ENCODE measurements at regions not wholly inside any gene's neighbourhood (a gene's known extent, or its start where the extent isn't known, plus 50 kb on each side); places are given as distances from the start of the nearest gene placed in this dataset.

DNA sequence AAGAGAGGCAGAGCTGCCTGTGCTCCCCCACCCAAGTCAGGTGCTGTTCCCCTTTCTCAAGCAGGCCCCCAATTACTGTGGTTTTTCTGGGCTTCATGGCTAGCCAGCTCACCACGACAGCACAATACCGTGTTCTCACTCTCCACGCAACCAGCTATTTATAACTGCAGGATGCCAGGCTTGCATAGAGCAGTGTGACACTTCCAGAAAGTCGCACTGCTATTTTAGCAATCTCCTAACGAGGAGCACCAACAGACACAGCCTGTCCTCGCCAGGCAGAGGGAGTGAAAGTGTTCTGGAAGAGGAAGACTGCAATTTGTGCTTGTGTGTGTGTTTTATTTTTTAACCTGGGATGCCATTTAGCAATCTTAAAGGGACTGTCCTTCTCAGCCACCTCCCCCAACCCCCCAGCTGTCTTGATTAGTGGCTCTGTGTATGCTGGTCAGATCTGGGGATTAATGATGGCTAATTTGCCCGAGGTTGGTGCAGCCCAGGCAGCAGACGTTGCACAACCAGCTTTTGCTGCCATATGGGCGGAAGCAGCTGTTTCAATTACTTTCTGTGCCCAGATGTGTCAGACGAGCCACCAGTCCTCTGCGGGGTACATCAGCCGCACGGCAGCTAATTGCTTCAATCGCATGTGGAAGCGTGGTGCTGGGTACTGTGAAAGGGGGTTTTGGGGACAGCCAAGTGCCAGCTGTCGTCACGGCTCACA, 268.0 kb upstream of the ARRDC4 start:
- DNase-seq (ENCODE audit: low spot score), result no peak

- no peak for DNase-seq (ENCODE audit: low spot score)
These were observed 266.0 kb upstream of the ARRDC4 start for GRCh38 chr15:97694456-97694855.

GRCh38 chr15:97703400-97703799, 257.1 kb upstream of the ARRDC4 start:
- no peak for DNase-seq (ENCODE audit: low spot score)

DNA sequence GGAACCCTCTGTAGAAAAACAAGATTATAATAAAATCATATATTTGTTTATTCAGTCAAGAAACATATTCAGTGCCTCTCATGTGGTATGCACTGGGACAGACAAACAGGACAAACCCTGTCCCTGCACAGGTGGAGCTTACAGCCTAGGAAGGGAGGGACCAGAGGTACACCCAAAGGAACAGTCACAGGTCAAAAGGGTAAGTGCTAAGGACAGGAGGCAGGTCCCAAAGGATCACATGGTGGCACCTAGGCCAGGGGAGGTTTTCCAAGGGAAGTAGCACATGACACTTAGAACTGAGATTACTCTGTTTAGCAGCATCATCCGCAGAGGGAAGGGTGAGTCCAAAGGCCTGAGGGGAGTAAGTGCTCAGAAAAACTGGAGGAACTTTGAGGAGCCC, 254.4 kb upstream of the ARRDC4 start:
- DNase-seq (ENCODE audit: low spot score), result no peak

- no peak for DNase-seq (ENCODE audit: low spot score)
These were observed 252.3 kb upstream of the ARRDC4 start for GRCh38 chr15:97708252-97708651.

GRCh38 chr15:97712530-97712929, 248.0 kb upstream of the ARRDC4 start:
- DNase-seq (ENCODE audit: low spot score), result no peak

- DNase-seq (ENCODE audit: low spot score), result no peak
These were observed 242.7 kb upstream of the ARRDC4 start for GRCh38 chr15:97717806-97718205.

DNA sequence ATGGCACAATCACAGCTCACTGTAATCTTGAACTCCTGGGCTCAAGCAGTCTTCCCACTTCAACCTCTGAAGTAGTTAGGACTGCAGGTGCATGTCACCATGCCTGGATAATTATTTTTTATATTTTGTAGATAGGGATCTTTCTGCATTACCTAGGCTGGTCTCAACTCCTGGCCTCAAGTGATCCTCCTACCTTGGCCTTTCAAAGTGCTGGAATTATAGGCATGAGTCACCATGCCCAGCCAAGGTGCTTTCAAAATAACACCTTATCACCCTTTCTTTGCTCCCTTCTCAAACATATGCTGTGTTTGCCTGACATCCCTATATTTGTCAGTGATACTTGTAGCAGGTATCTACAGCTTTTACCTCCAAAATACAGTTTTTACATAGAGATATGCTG, 242.0 kb upstream of the ARRDC4 start:
- DNase-seq (ENCODE audit: low spot score), result no peak

DNA sequence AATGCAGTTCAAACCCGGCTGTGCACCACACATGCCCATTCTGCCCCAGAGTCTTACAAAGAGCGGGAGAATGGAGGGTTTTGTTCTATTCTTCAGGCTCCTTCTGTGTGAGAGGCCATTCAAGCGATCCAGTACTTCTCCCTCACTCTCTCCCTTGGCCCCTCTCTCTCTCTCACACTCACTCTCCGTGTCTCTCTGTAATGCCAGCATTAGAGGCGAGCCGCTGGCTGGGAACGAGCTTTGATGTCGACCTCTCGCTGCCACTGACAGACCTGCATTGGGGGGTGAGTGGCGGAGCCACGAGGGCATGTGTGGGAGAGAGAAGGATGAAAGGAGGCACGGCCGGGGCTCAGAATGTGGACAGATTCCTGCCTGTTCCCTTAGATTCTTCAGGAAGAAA, 231.7 kb upstream of the ARRDC4 start:
- no peak for DNase-seq (ENCODE audit: low spot score)

GRCh38 chr15:97729270-97729669, 231.2 kb upstream of the ARRDC4 start:
- no peak for DNase-seq (ENCODE audit: low spot score)

DNA sequence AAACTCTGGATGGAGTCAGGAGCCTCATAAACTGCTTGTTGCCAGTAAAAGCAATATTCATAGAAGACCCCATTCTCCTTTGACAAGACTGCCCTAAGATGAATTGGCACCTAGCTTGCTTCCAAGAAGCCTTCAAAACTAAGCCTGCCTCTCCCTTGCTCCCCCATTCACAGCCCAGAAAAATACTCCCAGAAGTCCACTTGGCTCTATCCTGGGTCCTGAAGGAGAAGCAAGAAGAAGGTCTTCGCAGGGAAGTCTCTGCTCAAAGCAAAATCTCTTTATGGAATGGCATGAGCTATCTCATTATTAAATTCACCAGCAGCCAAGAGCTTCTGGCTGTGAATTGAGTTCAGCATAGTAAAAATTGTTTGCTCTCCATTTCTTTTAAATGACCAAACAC, 230.2 kb upstream of the ARRDC4 start:
- DNase-seq (ENCODE audit: low spot score), result no peak

DNA sequence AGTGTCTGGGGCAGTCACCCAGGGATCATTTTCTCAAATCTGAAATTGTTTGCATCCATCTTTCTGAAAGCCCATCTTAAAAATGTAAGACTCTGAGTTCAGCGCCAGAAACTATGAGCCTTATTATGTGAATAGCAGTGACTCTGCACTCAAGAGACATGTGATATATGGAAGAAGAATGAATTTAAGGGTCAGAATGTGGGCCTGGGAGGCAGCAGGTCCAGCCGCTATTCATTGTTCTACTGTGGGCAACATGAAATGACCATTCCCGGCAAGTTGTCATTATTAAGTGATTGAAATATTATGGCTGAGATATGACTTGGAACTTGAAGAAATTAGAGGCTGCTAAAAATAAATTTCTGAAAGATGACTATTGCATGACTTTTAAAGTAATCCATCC, 228.6 kb upstream of the ARRDC4 start:
- no peak for DNase-seq (ENCODE audit: low spot score)

DNA sequence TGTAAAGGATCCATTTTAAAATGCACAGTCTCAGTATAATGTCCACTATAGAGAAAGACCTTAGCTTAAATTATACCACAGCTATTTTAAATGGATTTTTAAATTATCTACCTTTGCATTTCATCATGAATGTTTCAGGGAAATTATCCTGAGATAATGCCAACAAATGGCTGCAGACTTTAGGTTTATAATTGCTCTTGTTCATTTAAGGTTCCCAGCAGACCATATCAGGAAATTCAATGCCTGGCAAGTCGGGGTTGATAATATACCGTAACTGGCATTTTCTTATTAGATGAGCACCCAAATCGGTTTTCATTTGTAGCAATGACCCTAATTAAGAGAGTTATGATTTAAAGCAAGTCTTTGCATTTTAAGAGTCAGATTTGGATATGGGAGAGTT, 227.1 kb upstream of the ARRDC4 start:
- DNase-seq (ENCODE audit: low spot score), result no peak

DNA sequence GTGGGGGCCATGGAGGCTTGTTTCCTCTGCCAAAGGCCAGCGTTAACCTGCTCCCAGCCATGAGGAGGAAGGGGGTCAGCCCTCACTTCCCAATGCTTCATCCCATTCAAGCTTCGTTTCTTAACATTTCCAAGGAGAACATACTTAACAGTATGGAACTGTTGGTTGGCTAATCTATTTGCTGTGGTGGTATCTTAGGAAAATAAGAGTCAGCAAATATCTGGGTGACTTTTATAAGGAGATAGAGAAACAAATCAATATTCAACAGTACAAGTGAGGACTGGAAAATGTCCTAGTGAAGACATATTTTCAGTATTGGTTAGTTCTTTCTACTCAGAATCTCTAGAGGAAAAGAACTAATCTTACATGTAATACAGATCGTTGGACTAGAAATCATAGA, 223.8 kb upstream of the ARRDC4 start:
- DNase-seq (ENCODE audit: low spot score), result no peak

GRCh38 chr15:97745481-97746071, 214.9 kb upstream of the ARRDC4 start:
- peak; percentile 41 for DNase-seq (ENCODE audit: low spot score)

- peak; percentile 32 for DNase-seq (ENCODE audit: low spot score)
These were observed 213.2 kb upstream of the ARRDC4 start for GRCh38 chr15:97747342-97747741.

DNA sequence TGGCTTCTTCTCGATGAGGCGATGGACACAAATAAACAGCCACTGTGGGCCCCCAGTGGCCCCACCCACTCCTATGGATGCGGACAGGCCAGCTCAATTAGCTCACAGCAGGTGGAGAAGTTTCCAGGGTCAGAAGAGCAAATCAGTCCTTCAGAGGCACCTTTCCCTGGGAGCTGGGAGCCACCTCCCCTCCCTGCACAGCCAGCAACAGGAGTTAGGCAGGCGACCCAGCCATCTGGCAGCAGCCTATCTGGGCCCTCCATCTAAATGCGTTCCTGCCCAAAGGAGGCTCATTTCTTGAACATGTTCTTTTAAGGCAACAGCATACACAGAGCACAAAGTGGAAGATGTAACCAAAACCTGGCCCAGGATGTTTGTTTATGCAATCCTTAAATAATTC, 211.9 kb upstream of the ARRDC4 start:
- no peak for DNase-seq (ENCODE audit: low spot score)

DNA sequence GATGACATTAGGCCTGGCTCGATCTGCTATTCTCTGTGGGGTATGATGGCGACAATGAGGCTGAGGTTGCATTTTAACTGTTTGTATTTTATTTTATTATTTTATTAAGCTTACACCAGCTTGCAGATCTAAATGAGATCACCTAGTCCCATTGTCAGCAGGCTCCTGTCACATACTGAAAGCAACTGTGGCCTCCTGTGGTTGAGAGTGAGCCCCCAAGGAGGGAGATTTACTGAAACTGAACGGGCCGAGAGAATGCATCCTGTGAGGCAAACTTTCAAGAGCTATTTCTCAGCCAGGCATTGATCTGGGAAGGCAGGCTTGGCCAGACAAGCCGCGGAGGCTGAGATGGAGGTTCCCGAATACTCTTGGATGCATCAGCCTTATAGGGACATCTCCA, 210.4 kb upstream of the ARRDC4 start:
- DNase-seq (ENCODE audit: low spot score), result no peak

DNA sequence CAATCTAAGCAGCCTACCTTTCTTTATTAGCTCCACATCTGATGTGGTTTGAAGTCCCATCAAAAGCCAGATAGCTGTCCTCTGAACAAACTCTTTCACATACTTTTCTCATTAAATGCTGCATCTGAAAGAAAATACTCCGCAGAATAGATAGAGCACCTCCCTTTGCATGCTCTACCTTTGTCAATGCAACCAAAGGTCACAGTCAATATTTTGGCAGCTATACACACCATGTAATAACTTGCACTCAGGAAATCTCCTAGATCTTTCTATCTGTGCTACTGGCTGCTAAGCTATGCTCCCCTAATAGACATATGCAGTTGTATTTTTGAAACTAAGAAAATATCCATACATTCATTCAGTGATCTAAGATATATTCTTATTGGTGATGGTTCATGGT, 204.8 kb upstream of the ARRDC4 start:
- DNase-seq (ENCODE audit: low spot score), result no peak

- peak; percentile 47 for DNase-seq (ENCODE audit: low spot score)
These were observed 201.1 kb upstream of the ARRDC4 start for GRCh38 chr15:97759363-97759762.

GRCh38 chr15:97761110-97761509, 199.4 kb upstream of the ARRDC4 start:
- DNase-seq (ENCODE audit: low spot score), result no peak

DNA sequence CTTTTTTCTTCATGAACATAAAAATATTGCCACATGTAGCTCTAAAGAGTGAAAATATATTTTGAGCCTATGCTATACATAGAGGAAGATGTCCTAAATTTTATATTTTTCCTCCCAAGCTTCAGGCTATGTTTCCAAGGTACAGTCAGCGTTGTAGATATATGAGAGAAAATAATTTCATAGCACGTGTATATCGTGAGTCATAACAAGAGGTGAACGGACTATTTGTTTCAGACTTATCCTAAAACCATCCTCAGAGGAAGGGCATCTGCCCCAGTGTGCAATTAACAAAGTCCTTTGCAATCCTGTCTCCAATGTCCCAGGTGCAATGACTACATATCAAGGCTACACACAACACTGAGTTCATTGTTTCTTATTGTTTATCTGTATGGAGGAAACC, 177.3 kb upstream of the ARRDC4 start:
- no peak for DNase-seq (ENCODE audit: low spot score)

DNA sequence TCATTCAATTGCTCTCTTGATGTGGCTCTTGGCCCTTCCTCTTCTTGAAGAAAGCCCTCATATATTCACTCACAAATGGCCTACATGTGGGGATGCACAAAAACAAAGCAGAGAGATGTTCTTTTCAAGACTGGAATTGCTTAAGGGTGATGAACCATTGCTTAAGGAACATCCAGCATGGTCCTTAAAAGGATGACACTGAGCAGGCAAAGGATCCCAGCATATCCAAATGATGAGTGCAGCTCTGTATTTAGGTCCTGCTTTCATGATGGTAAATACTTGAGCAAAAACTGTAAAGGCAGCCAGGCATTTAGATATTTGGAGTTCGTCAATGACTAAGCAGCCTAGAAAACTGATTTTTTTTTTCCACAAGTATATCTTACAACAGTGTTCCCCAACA, 173.8 kb upstream of the ARRDC4 start:
- DNase-seq (ENCODE audit: low spot score), result no peak

DNA sequence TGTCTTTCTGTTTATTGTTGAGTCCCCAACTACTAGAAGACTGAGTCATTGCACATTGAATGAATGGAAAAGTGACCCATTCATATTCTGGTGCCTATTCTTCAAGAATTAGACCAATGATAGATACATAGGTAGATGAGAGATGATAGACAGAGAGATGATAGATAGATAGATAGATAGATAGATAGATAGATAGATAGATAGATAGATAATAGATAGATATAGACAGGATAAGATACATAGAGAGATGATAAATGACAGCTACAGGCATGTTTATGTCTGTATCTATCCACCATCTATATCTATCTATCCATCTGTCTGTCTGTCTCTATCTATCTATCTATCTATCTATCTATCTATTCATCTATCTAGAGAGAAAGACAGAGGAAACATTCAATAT, 170.3 kb upstream of the ARRDC4 start:
- no peak for DNase-seq (ENCODE audit: low spot score)

All from A172 (cell line).